ENCODE measurements at regions not wholly inside any gene's neighbourhood (a gene's known extent, or its start where the extent isn't known, plus 50 kb on each side); places are given as distances from the start of the nearest gene placed in this dataset.
A peak's percentile ranks its signal among the peaks of the same experiment; 100 is the strongest.

GRCh38 chr3:127390365-127391025 lies 102.6 kb upstream of the PRR20G start:
- H3K9me3 Mint-ChIP-seq: peaks cover 0 to 4% (median 0%) of the 10 kb centered on the region in 7 donors
- no peak overlapping the region for H2AFZ ChIP-seq (ENCODE audit: insufficient read depth, low read depth, low read length, poor library complexity, severe bottlenecking)
- intact Hi-C loops (cut with micrococcal nuclease): no loop called here
- H3K4me2 ChIP-seq (replicated peaks; ENCODE audit: extremely low read depth, low read length, poor library complexity, severe bottlenecking): no peak overlapping the region
- peaks cover 4 to 25% (median 10%) of the 10 kb centered on the region in 3 donors for H3K27me3 Mint-ChIP-seq (ENCODE audit: low read depth in 3 of 3)
- no peaks in the 10 kb centered on the region for H3K79me2 ChIP-seq (ENCODE audit: insufficient read depth, low read length)
- H3K4me3 ChIP-seq (replicated peaks in 1 of 3; ENCODE audit: low read depth in 2 of 3, low read length in 3 of 3): no peak overlapping the region
- H3K9ac ChIP-seq (ENCODE audit: insufficient read depth, low read length, poor library complexity, severe bottlenecking): no peak overlapping the region
- H3K27me3 ChIP-seq (ENCODE audit: control insufficient read depth in 2 of 2, insufficient read depth in 2 of 2, low read length in 2 of 2): no peaks in the 10 kb centered on the region
- H3K36me3 ChIP-seq (replicated peaks in 1 of 2; ENCODE audit: control insufficient read depth in 1 of 2, insufficient read depth in 2 of 2, low read length in 2 of 2): no peaks in the 10 kb centered on the region
- no peak overlapping the region for H3K27ac Mint-ChIP-seq
- H3K4me1 ChIP-seq (ENCODE audit: control insufficient read depth in 1 of 2, insufficient read depth in 2 of 2, low read length in 2 of 2): no peaks in the 10 kb centered on the region
- no peaks in the 10 kb centered on the region for H3K4me1 Mint-ChIP-seq
- no peaks in the 10 kb centered on the region for H3K36me3 Mint-ChIP-seq
- H3K27ac ChIP-seq (ENCODE audit: low read depth in 1 of 2, low read length in 2 of 2): no peak overlapping the region
- H3K9me3 ChIP-seq (replicated peaks in 1 of 2; ENCODE audit: control insufficient read depth in 1 of 2, insufficient read depth in 1 of 2, low read length in 2 of 2): no peaks in the 10 kb centered on the region
- no peaks in the 10 kb centered on the region for H4K20me1 ChIP-seq (ENCODE audit: insufficient read depth, low read length)
- DNase-seq: no peak
- 85% methylated on average over 14 of the region's 15 CpGs for WGBS (ENCODE audit: insufficient coverage)
- TF ChIP-seq, protein P1, sequence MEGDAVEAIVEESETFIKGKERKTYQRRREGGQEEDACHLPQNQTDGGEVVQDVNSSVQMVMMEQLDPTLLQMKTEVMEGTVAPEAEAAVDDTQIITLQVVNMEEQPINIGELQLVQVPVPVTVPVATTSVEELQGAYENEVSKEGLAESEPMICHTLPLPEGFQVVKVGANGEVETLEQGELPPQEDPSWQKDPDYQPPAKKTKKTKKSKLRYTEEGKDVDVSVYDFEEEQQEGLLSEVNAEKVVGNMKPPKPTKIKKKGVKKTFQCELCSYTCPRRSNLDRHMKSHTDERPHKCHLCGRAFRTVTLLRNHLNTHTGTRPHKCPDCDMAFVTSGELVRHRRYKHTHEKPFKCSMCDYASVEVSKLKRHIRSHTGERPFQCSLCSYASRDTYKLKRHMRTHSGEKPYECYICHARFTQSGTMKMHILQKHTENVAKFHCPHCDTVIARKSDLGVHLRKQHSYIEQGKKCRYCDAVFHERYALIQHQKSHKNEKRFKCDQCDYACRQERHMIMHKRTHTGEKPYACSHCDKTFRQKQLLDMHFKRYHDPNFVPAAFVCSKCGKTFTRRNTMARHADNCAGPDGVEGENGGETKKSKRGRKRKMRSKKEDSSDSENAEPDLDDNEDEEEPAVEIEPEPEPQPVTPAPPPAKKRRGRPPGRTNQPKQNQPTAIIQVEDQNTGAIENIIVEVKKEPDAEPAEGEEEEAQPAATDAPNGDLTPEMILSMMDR (IDR thresholded peaks at IDR 0.05): no peak
- H3K4me3 Mint-ChIP-seq: no peak overlapping the region

DNA sequence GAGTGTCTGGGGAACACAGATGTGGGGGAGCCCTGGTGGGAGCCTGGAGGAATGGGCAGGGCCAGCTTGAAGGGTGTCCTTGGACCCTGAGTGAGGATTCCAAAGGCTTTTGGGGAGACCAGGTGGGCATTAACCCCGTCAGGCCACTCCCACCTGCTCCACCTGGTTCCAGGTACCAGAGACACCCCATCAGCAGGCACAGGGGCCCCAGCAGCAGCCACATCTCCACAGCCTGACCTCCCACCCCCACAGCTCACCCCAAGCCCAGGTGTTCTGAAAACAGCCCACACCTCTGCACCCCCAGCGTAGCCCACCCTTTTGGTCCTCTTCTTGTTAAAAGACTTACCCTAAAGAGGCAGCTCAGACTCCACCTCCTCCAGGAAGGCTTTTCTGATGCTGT lies 102.1 kb upstream of the PRR20G start:
- Histone ChIP-seq H3K4me1 (ENCODE audit: control insufficient read depth in 1 of 2, insufficient read depth in 2 of 2, low read length in 2 of 2) (no peaks in the 10 kb centered on the region), H3K27ac (ENCODE audit: low read depth in 1 of 2, low read length in 2 of 2) (no peak overlapping the region), H3K9ac (ENCODE audit: insufficient read depth, low read length, poor library complexity, severe bottlenecking) (no peak overlapping the region), H4K20me1 (ENCODE audit: insufficient read depth, low read length) (no peaks in the 10 kb centered on the region), H2AFZ (ENCODE audit: insufficient read depth, low read depth, low read length, poor library complexity, severe bottlenecking) (no peak overlapping the region), H3K9me3 (replicated peaks in 1 of 2; ENCODE audit: control insufficient read depth in 1 of 2, insufficient read depth in 1 of 2, low read length in 2 of 2) (no peaks in the 10 kb centered on the region), H3K79me2 (ENCODE audit: insufficient read depth, low read length) (no peaks in the 10 kb centered on the region), H3K36me3 (replicated peaks in 1 of 2; ENCODE audit: control insufficient read depth in 1 of 2, insufficient read depth in 2 of 2, low read length in 2 of 2) (no peaks in the 10 kb centered on the region), H3K27me3 (ENCODE audit: control insufficient read depth in 2 of 2, insufficient read depth in 2 of 2, low read length in 2 of 2) (no peaks in the 10 kb centered on the region), H3K4me3 (replicated peaks in 1 of 3; ENCODE audit: low read depth in 2 of 3, low read length in 3 of 3) (no peak overlapping the region), H3K4me2 (replicated peaks; ENCODE audit: extremely low read depth, low read length, poor library complexity, severe bottlenecking) (no peak overlapping the region)
- Mint-ChIP-seq H3K36me3 (no peaks in the 10 kb centered on the region), H3K4me1 (no peaks in the 10 kb centered on the region), H3K4me3 (no peak overlapping the region), H3K27me3 (ENCODE audit: low read depth in 3 of 3) (peaks cover 4 to 19% (median 10%) of the 10 kb centered on the region in 3 donors), H3K27ac (peak overlapping the region in 1 of 7 donors; percentile 36), H3K9me3 (peaks cover 0 to 4% (median 0%) of the 10 kb centered on the region in 7 donors)
- WGBS (ENCODE audit: insufficient coverage): 90% methylated on average over 1 of the region's 2 CpGs
- TF ChIP-seq, protein P1 (IDR thresholded peaks at IDR 0.05): no peak
- no peak for DNase-seq
- intact Hi-C loops (cut with micrococcal nuclease): no loop called here
